WTC11 (cell line): ENCODE measurements at regions not wholly inside any gene's neighbourhood (a gene's known extent, or its start where the extent isn't known, plus 50 kb on each side); places are given as distances from the start of the nearest gene placed in this dataset.

Experiments
- ATAC-seq: fragments of 200-7000 bp; cut with Tn5 transposase; 2 replicates; pipeline ENCODE4 v1.10.0; 2021; ENCODE audit warnings: mild to moderate bottlenecking, moderate library complexity
- CTCF ChIA-PET: fragments of 300-600 bp; sonication (Branson Sonifier 250); formaldehyde crosslinking; loops from one replicate; lab custom pipeline; 2021; ENCODE audit warnings: antibody characterized with exemption; lab: Charles Lee
- POLR2A ChIA-PET: fragments of 350-600 bp; sonication (Branson Sonifier 250); formaldehyde crosslinking; loops from one replicate; lab custom pipeline; 2021; ENCODE audit warnings: antibody characterized with exemption; lab: Charles Lee
- DNase-seq: peaks from one replicate; pipeline ENCODE4 v3.0.0; 2021; ENCODE audit warnings: low spot score
- H3K27ac Mint-ChIP-seq: 2 replicates; pipeline ENCODE4 v1.8.0; 2021; ENCODE audit warnings: mixed read lengths
- H3K27me3 Mint-ChIP-seq: 2 replicates; pipeline ENCODE4 v1.8.0; 2021; ENCODE audit warnings: low read depth, mild to moderate bottlenecking, moderate library complexity, mixed read lengths
- H3K36me3 Mint-ChIP-seq: 2 replicates; pipeline ENCODE4 v1.8.0; 2021; ENCODE audit warnings: mixed read lengths
- H3K4me1 Mint-ChIP-seq: 2 replicates; pipeline ENCODE4 v1.8.0; 2022; ENCODE audit warnings: mixed read lengths
- H3K4me3 Mint-ChIP-seq: 2 replicates; pipeline ENCODE4 v1.8.0; 2021; ENCODE audit warnings: mild to moderate bottlenecking, moderate library complexity, mixed read lengths
- H3K9me3 Mint-ChIP-seq: 2 replicates; pipeline ENCODE4 v1.8.0; 2021; ENCODE audit warnings: mixed read lengths
- CBFB ChIP-seq: sonication (generic); formaldehyde crosslinking; IDR thresholded peaks from 2 replicates; pipeline ENCODE4 v1.8.1; 2022; ENCODE audit warnings: mild to moderate bottlenecking, low read depth, missing genetic modification reagents
- ELF4 ChIP-seq: sonication (generic); formaldehyde crosslinking; IDR thresholded peaks from 2 replicates; pipeline ENCODE4 v1.8.1; 2022; ENCODE audit warnings: low read depth, mild to moderate bottlenecking, moderate library complexity, missing genetic modification reagents
- EMX1 ChIP-seq: fragments of 250-450 bp; sonication (Bioruptor Pico); IDR thresholded peaks from 2 replicates; pipeline ENCODE4 v1.8.0; 2021; ENCODE audit warnings: mild to moderate bottlenecking
- ESRRA ChIP-seq: sonication (generic); formaldehyde crosslinking; IDR thresholded peaks from 2 replicates; pipeline ENCODE4 v1.8.1; 2022; ENCODE audit warnings: mild to moderate bottlenecking, missing genetic modification reagents, borderline replicate concordance
- ETV6 ChIP-seq: sonication (generic); formaldehyde crosslinking; IDR thresholded peaks from 2 replicates; pipeline ENCODE4 v1.8.1; 2022; ENCODE audit warnings: mild to moderate bottlenecking, missing genetic modification reagents
- FOXK1 ChIP-seq: sonication (generic); formaldehyde crosslinking; IDR thresholded peaks from 2 replicates; pipeline ENCODE4 v1.8.0; 2022; ENCODE audit warnings: mild to moderate bottlenecking, moderate library complexity, missing genetic modification reagents
- GTF2I ChIP-seq: fragments of 250-450 bp; sonication (Bioruptor Pico); conservative IDR thresholded peaks from 2 replicates; pipeline ENCODE4 v1.4.0; 2021; ENCODE audit warnings: mild to moderate bottlenecking
- HMGA2 ChIP-seq: fragments of 250-450 bp; sonication (Bioruptor Pico); IDR thresholded peaks from 2 replicates; pipeline ENCODE4 v1.4.0; 2021; ENCODE audit warnings: mild to moderate bottlenecking, moderate library complexity
- IRF1 ChIP-seq: sonication (generic); formaldehyde crosslinking; IDR thresholded peaks from 2 replicates; pipeline ENCODE4 v1.8.0; 2023; ENCODE audit warnings: missing genetic modification reagents
- JAZF1 ChIP-seq: fragments of 250-450 bp; sonication (Bioruptor Pico); IDR thresholded peaks from 2 replicates; pipeline ENCODE4 v1.9.0; 2021; ENCODE audit warnings: moderate library complexity, mild to moderate bottlenecking, inconsistent platforms
- MXD4 ChIP-seq: fragments of 250-450 bp; sonication (Bioruptor Pico); IDR thresholded peaks from 2 replicates; pipeline ENCODE4 v1.8.0; 2021; ENCODE audit warnings: mild to moderate bottlenecking, moderate library complexity, borderline replicate concordance
- MYBL2 ChIP-seq: sonication (generic); formaldehyde crosslinking; IDR thresholded peaks from 2 replicates; pipeline ENCODE4 v1.8.1; 2023; ENCODE audit warnings: mild to moderate bottlenecking, moderate library complexity, missing genetic modification reagents
- NFE2L1 ChIP-seq: sonication (generic); formaldehyde crosslinking; IDR thresholded peaks from 2 replicates; pipeline ENCODE4 v1.8.1; 2023; ENCODE audit warnings: missing genetic modification reagents
- PRRX2 ChIP-seq: fragments of 250-450 bp; sonication (Bioruptor Pico); IDR thresholded peaks from 2 replicates; pipeline ENCODE4 v1.8.0; 2021; ENCODE audit warnings: mild to moderate bottlenecking
- RORB ChIP-seq: fragments of 250-450 bp; sonication (Bioruptor Pico); IDR thresholded peaks from 2 replicates; pipeline ENCODE4 v1.9.0; 2021; ENCODE audit warnings: mild to moderate bottlenecking
- SP1 ChIP-seq: sonication (generic); formaldehyde crosslinking; conservative IDR thresholded peaks from 2 replicates; pipeline ENCODE4 v1.8.1; 2022; ENCODE audit warnings: missing genetic modification reagents
- TEAD4 ChIP-seq: sonication (generic); formaldehyde crosslinking; IDR thresholded peaks from 2 replicates; pipeline ENCODE4 v1.8.0; 2022; ENCODE audit warnings: mild to moderate bottlenecking, missing genetic modification reagents
- ZBTB21 ChIP-seq: sonication (generic); formaldehyde crosslinking; IDR thresholded peaks from 2 replicates; pipeline ENCODE4 v1.8.1; 2023; ENCODE audit warnings: mild to moderate bottlenecking, missing genetic modification reagents, borderline replicate concordance
- ZMAT4 ChIP-seq: fragments of 250-450 bp; sonication (Bioruptor Pico); IDR thresholded peaks from 2 replicates; pipeline ENCODE4 v1.9.0; 2021; ENCODE audit warnings: mild to moderate bottlenecking
- ZNF138 ChIP-seq: sonication (generic); formaldehyde crosslinking; conservative IDR thresholded peaks from 2 replicates; pipeline ENCODE4 v1.8.1; 2022; ENCODE audit warnings: mild to moderate bottlenecking, moderate library complexity, missing genetic modification reagents
- ZNF219 ChIP-seq: sonication (generic); formaldehyde crosslinking; IDR thresholded peaks from 2 replicates; pipeline ENCODE4 v1.8.0; 2023; ENCODE audit warnings: missing genetic modification reagents, mild to moderate bottlenecking, borderline replicate concordance
- ZNF232 ChIP-seq: sonication (generic); formaldehyde crosslinking; IDR thresholded peaks from 2 replicates; pipeline ENCODE4 v1.8.0; 2022; ENCODE audit warnings: mild to moderate bottlenecking, missing genetic modification reagents
- ZNF281 ChIP-seq: sonication (generic); formaldehyde crosslinking; IDR thresholded peaks from 2 replicates; pipeline ENCODE4 v1.8.0; 2023; ENCODE audit warnings: mild to moderate bottlenecking, missing genetic modification reagents
- ZNF317 ChIP-seq: sonication (generic); formaldehyde crosslinking; IDR thresholded peaks from 2 replicates; pipeline ENCODE4 v1.8.1; 2023; ENCODE audit warnings: low read depth, mild to moderate bottlenecking, moderate library complexity, missing genetic modification reagents, borderline replicate concordance
- ZNF416 ChIP-seq: fragments of 250-450 bp; sonication (Bioruptor Pico); IDR thresholded peaks from 2 replicates; pipeline ENCODE4 v1.9.0; 2021; ENCODE audit warnings: mild to moderate bottlenecking, inconsistent platforms

DNA sequence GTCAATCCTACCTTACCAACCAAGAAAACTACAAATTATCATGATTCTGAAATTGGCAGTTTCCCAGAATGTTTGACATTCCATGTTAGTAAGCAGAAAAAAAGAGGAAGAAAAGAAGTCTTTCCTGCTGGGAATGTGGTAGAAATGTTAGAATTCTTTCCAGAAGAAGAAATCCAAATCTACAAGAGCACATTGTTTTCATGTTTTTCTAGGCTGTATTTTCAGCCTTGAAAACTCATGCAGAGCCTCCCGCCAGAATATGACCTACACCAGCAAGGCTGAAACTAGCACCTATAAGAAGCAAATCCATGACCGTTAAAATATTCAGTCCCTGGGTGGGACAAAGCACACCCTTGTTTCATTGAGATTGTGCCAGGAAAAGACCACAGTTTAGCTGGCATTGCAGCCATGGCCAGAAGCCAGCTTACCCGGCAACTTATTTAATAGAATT, 259.4 kb downstream of the GJA1 start:
- no peak for DNase-seq
- H3K4me1 Mint-ChIP-seq: peaks cover 19% of the 10 kb centered on the region
- no peak overlapping the region for H3K4me3 Mint-ChIP-seq
- CTCF ChIA-PET: interaction anchor here (1.4 kb wide), 1 partner anchor 156 kb away, joined by 4 read pairs; no protein-coding TSS in a partner anchor
- ATAC-seq: no peak
- H3K27ac Mint-ChIP-seq: no peak overlapping the region
- H3K36me3 Mint-ChIP-seq: no peaks in the 10 kb centered on the region
- H3K27me3 Mint-ChIP-seq: no peaks in the 10 kb centered on the region
- 0 out of 2 replicates have a peak, but pooled peaks cover 6% of the 10 kb centered on the region for H3K9me3 Mint-ChIP-seq
- TF ChIP-seq ESRRA (no peak), ZNF416 (CRISPR knock-in tag) (no peak), TEAD4 (CRISPR knock-in tag) (no peak), ZNF138 (CRISPR knock-in tag) (no peak), IRF1 (CRISPR knock-in tag) (no peak), ZNF232 (no peak), SP1 (no peak), MYBL2 (CRISPR knock-in tag) (no peak), JAZF1 (CRISPR knock-in tag) (no peak), GTF2I (no peak), ZBTB21 (CRISPR knock-in tag) (no peak), ZNF317 (CRISPR knock-in tag) (no peak)
- POLR2A ChIA-PET: no interaction called here

GRCh38 chr6:121695329-121695728, 259.9 kb downstream of the GJA1 start:
- TF ChIP-seq HMGA2 (CRISPR knock-in tag) (no peak), RORB (CRISPR knock-in tag) (no peak), MYBL2 (CRISPR knock-in tag) (no peak), ZBTB21 (CRISPR knock-in tag) (no peak), GTF2I (no peak), NFE2L1 (no peak), IRF1 (CRISPR knock-in tag) (no peak), EMX1 (no peak), ETV6 (no peak), ELF4 (CRISPR knock-in tag) (no peak), ZNF219 (no peak), FOXK1 (CRISPR knock-in tag) (no peak), PRRX2 (no peak), ZMAT4 (no peak), ZNF281 (CRISPR knock-in tag) (no peak), MXD4 (no peak), CBFB (CRISPR knock-in tag) (no peak)
- POLR2A ChIA-PET: no interaction called here
- no peak overlapping the region for H3K27ac Mint-ChIP-seq
- DNase-seq (no peak), ATAC-seq (no peak)
- no peaks in the 10 kb centered on the region for H3K27me3 Mint-ChIP-seq
- CTCF ChIA-PET: interaction anchor here (1.4 kb wide), 1 partner anchor 155 kb away, joined by 4 read pairs; no protein-coding TSS in a partner anchor
- H3K36me3 Mint-ChIP-seq: no peaks in the 10 kb centered on the region
- H3K4me1 Mint-ChIP-seq: peaks cover 19% of the 10 kb centered on the region
- H3K4me3 Mint-ChIP-seq: no peak overlapping the region
- H3K9me3 Mint-ChIP-seq: 0 out of 2 replicates have a peak, but pooled peaks cover 6% of the 10 kb centered on the region
